ENCODE measurements at regions not wholly inside any gene's neighbourhood (a gene's known extent, or its start where the extent isn't known, plus 50 kb on each side); places are given as distances from the start of the nearest gene placed in this dataset.

DNA sequence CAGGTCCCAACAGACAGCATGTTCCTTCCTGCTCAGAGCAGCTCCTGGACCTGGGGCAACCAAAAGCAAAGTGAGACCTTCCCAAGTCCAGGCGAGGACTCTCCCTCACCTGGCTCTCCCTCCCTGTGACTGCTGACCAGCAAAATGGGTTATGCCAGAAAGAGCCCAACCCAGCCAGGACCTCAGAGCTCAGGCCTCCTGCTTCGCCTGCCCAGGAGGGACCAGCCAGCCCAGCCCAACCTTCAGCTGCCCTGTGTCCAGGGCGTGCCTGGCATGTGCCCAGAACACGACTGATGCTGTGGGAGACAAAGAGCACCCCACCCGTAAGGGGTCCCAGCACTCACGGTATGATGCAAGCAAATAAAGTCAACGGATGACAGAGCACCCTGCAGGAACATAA, 74.0 kb upstream of the CST7 start:
- intact Hi-C loops (cut with micrococcal nuclease) (no loop called here), in situ Hi-C loops (cut with MboI; ENCODE audit: low sequenced_read_pairs) (no loop called here), dilution Hi-C loops (cut with HindIII; ENCODE audit: low sequenced_read_pairs, unreplicated experiment) (no loop called here)
- no peaks in the 10 kb centered on the region for H3K36me3 ChIP-seq (ENCODE audit: control insufficient read depth, insufficient read depth, low read length)
- no peaks in the 10 kb centered on the region for H3K79me1 ChIP-seq (ENCODE audit: low read depth in 1 of 2, low read length in 2 of 2)
- ATAC-seq (ENCODE audit: low read depth) (no peak), DNase-seq (no peak)
- ChIA-PET POLR2A (ENCODE audit: unreplicated experiment) (no interaction called here), CTCF (no interaction called here)
- no peak overlapping the region for H2BK5ac ChIP-seq (ENCODE audit: low read depth, low read length, poor library complexity, severe bottlenecking)
- no peak overlapping the region for H3K4me3 ChIP-seq (ENCODE audit: insufficient read depth, low read depth, low read length)
- WGBS, 2 experiments (ENCODE audit: extremely low coverage in 2 of 2, insufficient read length in 1 of 2), result 69% methylated on average over 4 of the region's 7 CpGs; no CpG with 5 or more reads in 1 of the 2 experiments
- H3K27me3 ChIP-seq (ENCODE audit: control insufficient read depth, insufficient read depth, low read length), result peaks cover 6% of the 10 kb centered on the region; the same call in 1 of the 2 replicates
- no peak overlapping the region for H4K5ac ChIP-seq (ENCODE audit: low read depth, low read length)
- no peak overlapping the region for H3K18ac ChIP-seq (ENCODE audit: low read depth, low read length)
- H3K4ac ChIP-seq (ENCODE audit: low read depth, low read length), result no peak overlapping the region
- H2BK20ac ChIP-seq (ENCODE audit: low read depth, low read length), result no peak overlapping the region
- H3K23ac ChIP-seq (ENCODE audit: low read depth, low read length), result no peak overlapping the region
- no peak overlapping the region for H3K14ac ChIP-seq (replicated peaks; ENCODE audit: low read depth, low read length)
- no peaks in the 10 kb centered on the region for H3K9me1 ChIP-seq (ENCODE audit: insufficient read depth, low read length)
- H2BK120ac ChIP-seq (ENCODE audit: low read depth, low read length), result no peak overlapping the region
- BruUV-seq (replicated peaks), result no TSS peak
- no peak overlapping the region for H2AK5ac ChIP-seq (ENCODE audit: low read depth, low read length)
- no peaks in the 10 kb centered on the region for H3K4me1 ChIP-seq (ENCODE audit: control insufficient read depth, insufficient read depth, low read length)
- H3K56ac ChIP-seq (ENCODE audit: extremely low read depth, insufficient read depth, low read length), result no peak overlapping the region
- no peaks in the 10 kb centered on the region for H3K9me3 ChIP-seq (ENCODE audit: control insufficient read depth, insufficient read depth, low read length)
- no peak overlapping the region for H2BK15ac ChIP-seq (ENCODE audit: low read depth, low read length)
- H3K4me2 ChIP-seq (ENCODE audit: low read depth, low read length), result no peak overlapping the region
- no peak overlapping the region for H3K27ac ChIP-seq (ENCODE audit: insufficient read depth, low read length)
- no peak overlapping the region for H3K9ac ChIP-seq (ENCODE audit: low read depth, low read length)
- no peak overlapping the region for H4K8ac ChIP-seq (ENCODE audit: low read depth in 2 of 2, low read length in 2 of 2)
- no peak overlapping the region for H2AK9ac ChIP-seq (replicated peaks; ENCODE audit: low read depth, low read length, poor library complexity)
- TF ChIP-seq CEBPB (IDR thresholded peaks at IDR 0.05; ENCODE audit: low read depth, low read length) (no peak), MAZ (IDR thresholded peaks at IDR 0.05; ENCODE audit: borderline replicate concordance, low read depth, low read length) (no peak), POLR2A (IDR thresholded peaks at IDR 0.05; ENCODE audit: low read depth, low read length) (no peak), MXI1 (IDR thresholded peaks at IDR 0.05; ENCODE audit: borderline replicate concordance, low read depth, low read length) (no peak), SMC3 (IDR thresholded peaks at IDR 0.05; ENCODE audit: low read depth, low read length) (no peak), CHD1 (IDR thresholded peaks at IDR 0.05; ENCODE audit: low read depth, low read length) (no peak), MAFK (IDR thresholded peaks at IDR 0.05; ENCODE audit: low read depth, low read length) (no peak), RFX5 (IDR thresholded peaks at IDR 0.05; ENCODE audit: low read depth, low read length) (no peak), RCOR1 (IDR thresholded peaks at IDR 0.05; ENCODE audit: insufficient replicate concordance, low read length) (no peak)
- TF ChIP-seq, protein P1, sequence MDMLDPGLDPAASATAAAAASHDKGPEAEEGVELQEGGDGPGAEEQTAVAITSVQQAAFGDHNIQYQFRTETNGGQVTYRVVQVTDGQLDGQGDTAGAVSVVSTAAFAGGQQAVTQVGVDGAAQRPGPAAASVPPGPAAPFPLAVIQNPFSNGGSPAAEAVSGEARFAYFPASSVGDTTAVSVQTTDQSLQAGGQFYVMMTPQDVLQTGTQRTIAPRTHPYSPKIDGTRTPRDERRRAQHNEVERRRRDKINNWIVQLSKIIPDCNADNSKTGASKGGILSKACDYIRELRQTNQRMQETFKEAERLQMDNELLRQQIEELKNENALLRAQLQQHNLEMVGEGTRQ (IDR thresholded peaks at IDR 0.05; ENCODE audit: low read depth, low read length), result no peak
- TF ChIP-seq, protein P2, sequence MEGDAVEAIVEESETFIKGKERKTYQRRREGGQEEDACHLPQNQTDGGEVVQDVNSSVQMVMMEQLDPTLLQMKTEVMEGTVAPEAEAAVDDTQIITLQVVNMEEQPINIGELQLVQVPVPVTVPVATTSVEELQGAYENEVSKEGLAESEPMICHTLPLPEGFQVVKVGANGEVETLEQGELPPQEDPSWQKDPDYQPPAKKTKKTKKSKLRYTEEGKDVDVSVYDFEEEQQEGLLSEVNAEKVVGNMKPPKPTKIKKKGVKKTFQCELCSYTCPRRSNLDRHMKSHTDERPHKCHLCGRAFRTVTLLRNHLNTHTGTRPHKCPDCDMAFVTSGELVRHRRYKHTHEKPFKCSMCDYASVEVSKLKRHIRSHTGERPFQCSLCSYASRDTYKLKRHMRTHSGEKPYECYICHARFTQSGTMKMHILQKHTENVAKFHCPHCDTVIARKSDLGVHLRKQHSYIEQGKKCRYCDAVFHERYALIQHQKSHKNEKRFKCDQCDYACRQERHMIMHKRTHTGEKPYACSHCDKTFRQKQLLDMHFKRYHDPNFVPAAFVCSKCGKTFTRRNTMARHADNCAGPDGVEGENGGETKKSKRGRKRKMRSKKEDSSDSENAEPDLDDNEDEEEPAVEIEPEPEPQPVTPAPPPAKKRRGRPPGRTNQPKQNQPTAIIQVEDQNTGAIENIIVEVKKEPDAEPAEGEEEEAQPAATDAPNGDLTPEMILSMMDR (conservative IDR thresholded peaks at IDR 0.05; ENCODE audit: low read depth, low read length), result no peak
- TF ChIP-seq, protein P3, sequence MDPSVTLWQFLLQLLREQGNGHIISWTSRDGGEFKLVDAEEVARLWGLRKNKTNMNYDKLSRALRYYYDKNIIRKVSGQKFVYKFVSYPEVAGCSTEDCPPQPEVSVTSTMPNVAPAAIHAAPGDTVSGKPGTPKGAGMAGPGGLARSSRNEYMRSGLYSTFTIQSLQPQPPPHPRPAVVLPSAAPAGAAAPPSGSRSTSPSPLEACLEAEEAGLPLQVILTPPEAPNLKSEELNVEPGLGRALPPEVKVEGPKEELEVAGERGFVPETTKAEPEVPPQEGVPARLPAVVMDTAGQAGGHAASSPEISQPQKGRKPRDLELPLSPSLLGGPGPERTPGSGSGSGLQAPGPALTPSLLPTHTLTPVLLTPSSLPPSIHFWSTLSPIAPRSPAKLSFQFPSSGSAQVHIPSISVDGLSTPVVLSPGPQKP (IDR thresholded peaks at IDR 0.05; ENCODE audit: borderline replicate concordance, low read depth, low read length), result no peak
- H4K91ac ChIP-seq (ENCODE audit: insufficient read depth, low read depth, low read length), result no peak overlapping the region
- H2AFZ ChIP-seq (replicated peaks; ENCODE audit: low read length, poor library complexity), result no peak overlapping the region
- no peaks in the 10 kb centered on the region for H4K20me1 ChIP-seq (ENCODE audit: insufficient read depth, low read length)
